ENCODE measurements at regions not wholly inside any gene's neighbourhood (a gene's known extent, or its start where the extent isn't known, plus 50 kb on each side); places are given as distances from the start of the nearest gene placed in this dataset.

DNA sequence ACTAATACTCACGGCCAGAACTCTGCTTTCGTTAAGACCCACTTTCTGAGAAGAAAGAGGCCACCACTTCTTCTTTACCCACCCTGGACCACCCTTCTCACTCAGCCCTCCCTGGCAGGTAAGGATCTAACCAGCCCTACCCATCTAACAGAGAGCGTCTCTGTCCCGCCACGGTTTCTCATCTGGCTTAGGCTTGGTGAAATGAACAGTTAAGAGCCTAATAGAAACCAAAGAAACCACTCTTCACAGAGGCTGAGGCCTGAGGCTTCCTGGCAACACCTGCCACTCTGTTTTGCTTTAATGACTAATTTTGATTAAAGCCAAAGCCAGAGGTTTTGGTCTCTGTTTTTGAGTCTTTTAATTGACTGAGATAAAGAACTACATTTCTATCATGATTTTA is 354.1 kb upstream of the SLC30A5 start:
- intact Hi-C loops (cut with DNase I; ENCODE audit: low total_unique reads), result no loop called here

GRCh38 chr5:68740226-68740910 is 353.4 kb upstream of the SLC30A5 start:
- in situ Hi-C loops (cut with MboI; ENCODE audit: low pct_ligation_motif_present in 1 of 4, low pct_unique_long_range_greater_than_20kb in 1 of 4, low sequenced_read_pairs in 3 of 4), result no loop called here
- intact Hi-C loops (cut with DNase I; ENCODE audit: low total_unique reads), result no loop called here
- Histone ChIP-seq H3K27ac (no peak overlapping the region), H3K4me1 (no peaks in the 10 kb centered on the region), H3K4me3 (no peak overlapping the region), H3K36me3 (no peaks in the 10 kb centered on the region), H3K27me3 (no peaks in the 10 kb centered on the region), H3K9me3 (no peaks in the 10 kb centered on the region)
- TF ChIP-seq POLR2AphosphoS5 (IDR thresholded peaks at IDR 0.05), result no peak
- no peak for DNase-seq
- WGBS, 2 donors (ENCODE audit: low coverage in 1 of 2), result 79 to 81% methylated on average over 6 of the region's 6 CpGs

More for the DNA sequence above, 354.1 kb upstream of the SLC30A5 start:
- no peaks in the 10 kb centered on the region for H3K4me1 ChIP-seq
- 75% methylated on average over 5 of the region's 5 CpGs; no CpG with 5 or more reads in 1 of the 2 donors for WGBS, 2 donors (ENCODE audit: low coverage in 1 of 2)
- no peak for DNase-seq
- H3K4me3 ChIP-seq, result no peak overlapping the region
- H3K27ac ChIP-seq, result no peak overlapping the region
- TF ChIP-seq EP300 (IDR thresholded peaks at IDR 0.05; ENCODE audit: low read depth) (no peak), POLR2A (IDR thresholded peaks at IDR 0.05) (no peak), POLR2AphosphoS5 (IDR thresholded peaks at IDR 0.05) (no peak)
- TF ChIP-seq, protein P1, sequence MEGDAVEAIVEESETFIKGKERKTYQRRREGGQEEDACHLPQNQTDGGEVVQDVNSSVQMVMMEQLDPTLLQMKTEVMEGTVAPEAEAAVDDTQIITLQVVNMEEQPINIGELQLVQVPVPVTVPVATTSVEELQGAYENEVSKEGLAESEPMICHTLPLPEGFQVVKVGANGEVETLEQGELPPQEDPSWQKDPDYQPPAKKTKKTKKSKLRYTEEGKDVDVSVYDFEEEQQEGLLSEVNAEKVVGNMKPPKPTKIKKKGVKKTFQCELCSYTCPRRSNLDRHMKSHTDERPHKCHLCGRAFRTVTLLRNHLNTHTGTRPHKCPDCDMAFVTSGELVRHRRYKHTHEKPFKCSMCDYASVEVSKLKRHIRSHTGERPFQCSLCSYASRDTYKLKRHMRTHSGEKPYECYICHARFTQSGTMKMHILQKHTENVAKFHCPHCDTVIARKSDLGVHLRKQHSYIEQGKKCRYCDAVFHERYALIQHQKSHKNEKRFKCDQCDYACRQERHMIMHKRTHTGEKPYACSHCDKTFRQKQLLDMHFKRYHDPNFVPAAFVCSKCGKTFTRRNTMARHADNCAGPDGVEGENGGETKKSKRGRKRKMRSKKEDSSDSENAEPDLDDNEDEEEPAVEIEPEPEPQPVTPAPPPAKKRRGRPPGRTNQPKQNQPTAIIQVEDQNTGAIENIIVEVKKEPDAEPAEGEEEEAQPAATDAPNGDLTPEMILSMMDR (IDR thresholded peaks at IDR 0.05), result no peak
- H3K27me3 ChIP-seq, result no peaks in the 10 kb centered on the region
- no peaks in the 10 kb centered on the region for H3K36me3 ChIP-seq
- H3K9me3 ChIP-seq, result no peaks in the 10 kb centered on the region
- in situ Hi-C loops (cut with MboI; ENCODE audit: low pct_ligation_motif_present in 1 of 4, low pct_unique_long_range_greater_than_20kb in 1 of 4, low sequenced_read_pairs in 3 of 4), result no loop called here

- no peak for DNase-seq
- no peaks in the 10 kb centered on the region for H3K36me3 ChIP-seq
- intact Hi-C loops (cut with DNase I; ENCODE audit: low total_unique reads) (no loop called here), in situ Hi-C loops (cut with MboI; ENCODE audit: low pct_ligation_motif_present in 1 of 4, low pct_unique_long_range_greater_than_20kb in 1 of 4, low sequenced_read_pairs in 3 of 4) (no loop called here)
- H3K27ac ChIP-seq, result no peak overlapping the region
- no peaks in the 10 kb centered on the region for H3K4me1 ChIP-seq
- H3K27me3 ChIP-seq, result no peaks in the 10 kb centered on the region
- no peak overlapping the region for H3K4me3 ChIP-seq
- no peaks in the 10 kb centered on the region for H3K9me3 ChIP-seq
- WGBS, 2 donors (ENCODE audit: low coverage in 1 of 2), result 83 to 93% methylated on average over 4 of the region's 4 CpGs
- no peak for TF ChIP-seq POLR2AphosphoS5 (IDR thresholded peaks at IDR 0.05)
- no peak for TF ChIP-seq EP300 (IDR thresholded peaks at IDR 0.05; ENCODE audit: low read depth)
- TF ChIP-seq POLR2A (IDR thresholded peaks at IDR 0.05), result no peak
- TF ChIP-seq, protein P1 (IDR thresholded peaks at IDR 0.05), result no peak
Measured at GRCh38 chr5:68744206-68744605, 349.6 kb upstream of the SLC30A5 start.

GRCh38 chr5:68745448-68745847 is 348.4 kb upstream of the SLC30A5 start:
- no peaks in the 10 kb centered on the region for H3K9me3 ChIP-seq
- intact Hi-C loops (cut with DNase I; ENCODE audit: low total_unique reads) (no loop called here), in situ Hi-C loops (cut with MboI; ENCODE audit: low pct_ligation_motif_present in 1 of 4, low pct_unique_long_range_greater_than_20kb in 1 of 4, low sequenced_read_pairs in 3 of 4) (no loop called here)
- no peak overlapping the region for H3K27ac ChIP-seq
- H3K4me1 ChIP-seq, result no peaks in the 10 kb centered on the region
- TF ChIP-seq POLR2A (IDR thresholded peaks at IDR 0.05), result no peak
- TF ChIP-seq EP300 (IDR thresholded peaks at IDR 0.05; ENCODE audit: low read depth), result no peak
- no peak for TF ChIP-seq POLR2AphosphoS5 (IDR thresholded peaks at IDR 0.05)
- TF ChIP-seq, protein P1 (IDR thresholded peaks at IDR 0.05), result no peak
- H3K27me3 ChIP-seq, result no peaks in the 10 kb centered on the region
- no peak overlapping the region for H3K4me3 ChIP-seq
- no peaks in the 10 kb centered on the region for H3K36me3 ChIP-seq
- DNase-seq, result no peak

- no peaks in the 10 kb centered on the region for H3K27me3 ChIP-seq
- in situ Hi-C loops (cut with MboI; ENCODE audit: low pct_ligation_motif_present in 1 of 4, low pct_unique_long_range_greater_than_20kb in 1 of 4, low sequenced_read_pairs in 3 of 4), result no loop called here
- TF ChIP-seq POLR2A (IDR thresholded peaks at IDR 0.05), result no peak
- TF ChIP-seq EP300 (IDR thresholded peaks at IDR 0.05; ENCODE audit: low read depth), result no peak
- TF ChIP-seq, protein P1 (IDR thresholded peaks at IDR 0.05), result no peak
- TF ChIP-seq POLR2AphosphoS5 (IDR thresholded peaks at IDR 0.05), result no peak
- H3K4me3 ChIP-seq, result no peak overlapping the region
- H3K36me3 ChIP-seq, result no peaks in the 10 kb centered on the region
- intact Hi-C loops (cut with DNase I; ENCODE audit: low total_unique reads), result no loop called here
- WGBS, 2 donors (ENCODE audit: low coverage in 1 of 2), result 50 to 59% methylated on average over 2 to 4 of the region's 4 CpGs
- H3K9me3 ChIP-seq, result no peaks in the 10 kb centered on the region
- H3K4me1 ChIP-seq, result no peaks in the 10 kb centered on the region
- H3K27ac ChIP-seq, result no peak overlapping the region
- no peak for DNase-seq
Measured at GRCh38 chr5:68746220-68746619, 347.6 kb upstream of the SLC30A5 start.

Measured in transverse colon (tissue), 4 donors.